ENCODE measurements at regions not wholly inside any gene's neighbourhood (a gene's known extent, or its start where the extent isn't known, plus 50 kb on each side); places are given as distances from the start of the nearest gene placed in this dataset.

- no peak for DNase-seq (ENCODE audit: low spot score in 2 of 2)
- peaks cover 0 to 4% of the 10 kb centered on the region in 2 donors for H3K36me3 Mint-ChIP-seq
- peaks cover 17 to 21% of the 10 kb centered on the region in 2 donors for H3K9me3 Mint-ChIP-seq
- ATAC-seq, result no peak
- no peak overlapping the region for H3K27ac Mint-ChIP-seq
Observed at GRCh38 chr14:26124896-26125438, 472.9 kb downstream of the NOVA1 start.

- ATAC-seq (no peak), DNase-seq (ENCODE audit: low spot score in 2 of 2) (no peak)
- H3K27ac Mint-ChIP-seq, result no peak overlapping the region
- peaks cover 22 to 26% of the 10 kb centered on the region in 2 donors for H3K9me3 Mint-ChIP-seq
- H3K36me3 Mint-ChIP-seq, result peaks cover 0 to 4% of the 10 kb centered on the region in 2 donors
Observed at GRCh38 chr14:26123459-26123858, 474.4 kb downstream of the NOVA1 start.

- Mint-ChIP-seq H3K9me3 (peaks cover 17 to 25% of the 10 kb centered on the region in 2 donors), H3K36me3 (no peaks in the 10 kb centered on the region), H3K27ac (no peak overlapping the region)
- no peak for DNase-seq (ENCODE audit: low spot score in 2 of 2)
- no peak for ATAC-seq
Observed at GRCh38 chr14:26121181-26121580, 476.7 kb downstream of the NOVA1 start.

- DNase-seq (ENCODE audit: low spot score in 2 of 2) (no peak), ATAC-seq (no peak)
- H3K36me3 Mint-ChIP-seq, result peaks cover 0 to 4% of the 10 kb centered on the region in 2 donors
- peaks cover 15 to 19% of the 10 kb centered on the region in 2 donors for H3K9me3 Mint-ChIP-seq
- no peak overlapping the region for H3K27ac Mint-ChIP-seq
Observed at GRCh38 chr14:26113911-26114640, 483.8 kb downstream of the NOVA1 start.

- ATAC-seq (no peak), DNase-seq (ENCODE audit: low spot score in 2 of 2) (no peak)
- no peak overlapping the region for H3K27ac Mint-ChIP-seq
- peaks cover 32 to 38% of the 10 kb centered on the region in 2 donors for H3K9me3 Mint-ChIP-seq
- peaks cover 0 to 11% of the 10 kb centered on the region in 2 donors for H3K36me3 Mint-ChIP-seq
Observed at GRCh38 chr14:26104717-26105116, 493.1 kb downstream of the NOVA1 start.

GRCh38 chr14:26097852-26098251, 500.0 kb downstream of the NOVA1 start:
- no peak for ATAC-seq
- peaks cover 0 to 5% of the 10 kb centered on the region in 2 donors for H3K36me3 Mint-ChIP-seq
- H3K27ac Mint-ChIP-seq, result no peak overlapping the region
- peaks cover 26 to 27% of the 10 kb centered on the region in 2 donors for H3K9me3 Mint-ChIP-seq
- DNase-seq (ENCODE audit: low spot score in 2 of 2), result no peak

- H3K9me3 Mint-ChIP-seq, result peaks cover 5 to 15% of the 10 kb centered on the region in 2 donors
- H3K36me3 Mint-ChIP-seq, result no peaks in the 10 kb centered on the region
- DNase-seq (ENCODE audit: low spot score in 2 of 2), result no peak
- no peak overlapping the region for H3K27ac Mint-ChIP-seq
- ATAC-seq, result no peak
Observed at GRCh38 chr14:26088275-26088674, 509.6 kb downstream of the NOVA1 start.

GRCh38 chr14:26081043-26081442, 516.8 kb downstream of the NOVA1 start:
- no peak for ATAC-seq
- Mint-ChIP-seq H3K9me3 (peaks cover 4 to 18% of the 10 kb centered on the region in 2 donors), H3K36me3 (no peaks in the 10 kb centered on the region), H3K27ac (no peak overlapping the region)
- DNase-seq (ENCODE audit: low spot score in 2 of 2), result no peak

- Mint-ChIP-seq H3K9me3 (peaks cover 9 to 17% of the 10 kb centered on the region in 2 donors), H3K36me3 (no peaks in the 10 kb centered on the region), H3K27ac (no peak overlapping the region)
- ATAC-seq (no peak), DNase-seq (ENCODE audit: low spot score in 2 of 2) (no peak)
Observed at GRCh38 chr14:26078561-26078960, 519.3 kb downstream of the NOVA1 start.

GRCh38 chr14:26074892-26075291, 522.9 kb downstream of the NOVA1 start:
- Mint-ChIP-seq H3K27ac (no peak overlapping the region), H3K36me3 (no peaks in the 10 kb centered on the region), H3K9me3 (peaks cover 9 to 18% of the 10 kb centered on the region in 2 donors)
- DNase-seq (ENCODE audit: low spot score in 2 of 2) (no peak), ATAC-seq (no peak)

- no peak for ATAC-seq
- peaks cover 20 to 21% of the 10 kb centered on the region in 2 donors for H3K9me3 Mint-ChIP-seq
- H3K36me3 Mint-ChIP-seq, result no peaks in the 10 kb centered on the region
- DNase-seq (ENCODE audit: low spot score in 2 of 2), result no peak
- H3K27ac Mint-ChIP-seq, result no peak overlapping the region
Observed at GRCh38 chr14:26070443-26070842, 527.4 kb downstream of the NOVA1 start.

GRCh38 chr14:26067786-26068459, 529.9 kb downstream of the NOVA1 start:
- Mint-ChIP-seq H3K9me3 (peaks cover 15 to 18% of the 10 kb centered on the region in 2 donors), H3K27ac (no peak overlapping the region), H3K36me3 (no peaks in the 10 kb centered on the region)
- DNase-seq (ENCODE audit: low spot score in 2 of 2) (no peak), ATAC-seq (no peak)

- Mint-ChIP-seq H3K27ac (no peak overlapping the region), H3K9me3 (peaks cover 14 to 16% of the 10 kb centered on the region in 2 donors), H3K36me3 (no peaks in the 10 kb centered on the region)
- DNase-seq (ENCODE audit: low spot score in 2 of 2) (no peak), ATAC-seq (no peak)
Observed at GRCh38 chr14:26067341-26067740, 530.5 kb downstream of the NOVA1 start.

GRCh38 chr14:26056036-26056616, 541.7 kb downstream of the NOVA1 start:
- peaks cover 26 to 28% of the 10 kb centered on the region in 2 donors for H3K9me3 Mint-ChIP-seq
- H3K36me3 Mint-ChIP-seq, result peaks cover 0 to 11% of the 10 kb centered on the region in 2 donors
- no peak for ATAC-seq
- no peak overlapping the region for H3K27ac Mint-ChIP-seq
- DNase-seq (ENCODE audit: low spot score in 2 of 2), result no peak

GRCh38 chr14:26032348-26032747, 565.5 kb downstream of the NOVA1 start:
- Mint-ChIP-seq H3K27ac (no peak overlapping the region), H3K36me3 (peaks cover 5 to 6% of the 10 kb centered on the region in 2 donors), H3K9me3 (peaks cover 18 to 20% of the 10 kb centered on the region in 2 donors)
- ATAC-seq (no peak), DNase-seq (ENCODE audit: low spot score in 2 of 2) (no peak)

GRCh38 chr14:26026384-26026783, 571.4 kb downstream of the NOVA1 start:
- Mint-ChIP-seq H3K9me3 (peaks cover 11 to 17% of the 10 kb centered on the region in 2 donors), H3K36me3 (peaks cover 5 to 6% of the 10 kb centered on the region in 2 donors), H3K27ac (no peak overlapping the region)
- DNase-seq (ENCODE audit: low spot score in 2 of 2) (no peak), ATAC-seq (no peak)

- H3K9me3 Mint-ChIP-seq, result peaks cover 15 to 22% of the 10 kb centered on the region in 2 donors
Observed at GRCh38 chr14:26023967-26024366, 573.9 kb downstream of the NOVA1 start.

More at GRCh38 chr14:26023967-26024366, 573.9 kb downstream of the NOVA1 start:
- Mint-ChIP-seq H3K36me3 (peaks cover 2 to 10% of the 10 kb centered on the region in 2 donors), H3K27ac (no peak overlapping the region)
- ATAC-seq, result no peak
- DNase-seq (ENCODE audit: low spot score in 2 of 2), result no peak
